Vagina (tissue), 2 donors: ENCODE measurements at regions not wholly inside any gene's neighbourhood (a gene's known extent, or its start where the extent isn't known, plus 50 kb on each side); places are given as distances from the start of the nearest gene placed in this dataset.
"Not testable (repeated sequence)": the region's sequence is repeated elsewhere in the genome, so short reads cannot be mapped to it uniquely, and the experiment has no call there.

Source experiments
- DNase-seq, 2 donors: peaks; one replicate each; pipeline ENCODE4 v3.0.0-alpha.2; 2017; ENCODE audit errors: extremely low spot score in 2 of 2
- H3K27ac ChIP-seq: fragments of 200-600 bp; sonication (generic); one replicate; pipeline ENCODE4 v1.5.1; 2019
- H3K27me3 ChIP-seq: fragments of 200-600 bp; sonication (generic); one replicate; pipeline ENCODE4 v1.5.1; 2019
- H3K36me3 ChIP-seq, 2 donors: fragments of 200-600 bp; sonication (generic); one replicate each; pipeline ENCODE4 v1.5.1; 2017 to 2019
- H3K4me1 ChIP-seq: fragments of 200-600 bp; sonication (generic); one replicate; pipeline ENCODE4 v1.5.1; 2019
- H3K4me3 ChIP-seq, 2 donors: fragments of 200-600 bp; sonication (generic); 1 replicate in 1 of 2; 2 replicates in 1 of 2; pipeline ENCODE4 v1.5.1; 2016 to 2019
- H3K9me3 ChIP-seq: fragments of 200-600 bp; sonication (generic); one replicate; pipeline ENCODE4 v1.5.1; 2019
- CTCF ChIP-seq, 3 experiments: fragments of 450-650 bp in 2 of 3; fragments of 200-600 bp in 1 of 3; sonication (generic) in 1 of 3; IDR thresholded peaks; one replicate each; pipeline ENCODE4 v1.5.1; 2017 to 2019; ENCODE audit warnings: antibody characterized with exemption in 3 of 3, mild to moderate bottlenecking in 2 of 3, moderate library complexity in 2 of 3
- POLR2A ChIP-seq, 2 donors: fragments of 450-650 bp; IDR thresholded peaks; one replicate each; pipeline ENCODE4 v1.6.1; 2017; ENCODE audit warnings: antibody characterized with exemption in 2 of 2, mild to moderate bottlenecking in 2 of 2, moderate library complexity in 2 of 2
- POLR2AphosphoS5 ChIP-seq, 2 donors: sonication (generic); formaldehyde crosslinking; IDR thresholded peaks; one replicate each; pipeline ENCODE4 v1.9.0; 2017; ENCODE audit warnings: antibody characterized with exemption in 2 of 2, mild to moderate bottlenecking in 2 of 2, low read depth in 1 of 2; ENCODE audit not compliant: insufficient read depth in 1 of 2
- intact Hi-C: fragments of 100-400 bp; cut with DNase I; formaldehyde crosslinking; loops from one replicate; pipeline ENCODE4 v1.15.1; 2023

GRCh38 chr10:14421941-14422340, 91.2 kb upstream of the FRMD4A start:
- no peak for TF ChIP-seq POLR2A (IDR thresholded peaks at IDR 0.05)
- TF ChIP-seq CTCF (IDR thresholded peaks at IDR 0.05), result no peak
- no peak for TF ChIP-seq POLR2AphosphoS5 (IDR thresholded peaks at IDR 0.05; ENCODE audit: insufficient read depth in 1 of 2, low read depth in 1 of 2)
- Histone ChIP-seq H3K9me3 (no peaks in the 10 kb centered on the region), H3K36me3 (no peaks in the 10 kb centered on the region), H3K27ac (no peak overlapping the region), H3K4me1 (no peaks in the 10 kb centered on the region), H3K27me3 (no peaks in the 10 kb centered on the region), H3K4me3 (no peak overlapping the region)
- DNase-seq, result no peak
- intact Hi-C loops, result no loop called here

- H3K4me3 ChIP-seq, H3K4me1 ChIP-seq, DNase-seq, intact Hi-C loops, H3K27me3 ChIP-seq, H3K36me3 ChIP-seq, H3K27ac ChIP-seq, H3K9me3 ChIP-seq: not testable (repeated sequence)
Observed at GRCh38 chr10:14417336-14417735, 86.6 kb upstream of the FRMD4A start.

DNA sequence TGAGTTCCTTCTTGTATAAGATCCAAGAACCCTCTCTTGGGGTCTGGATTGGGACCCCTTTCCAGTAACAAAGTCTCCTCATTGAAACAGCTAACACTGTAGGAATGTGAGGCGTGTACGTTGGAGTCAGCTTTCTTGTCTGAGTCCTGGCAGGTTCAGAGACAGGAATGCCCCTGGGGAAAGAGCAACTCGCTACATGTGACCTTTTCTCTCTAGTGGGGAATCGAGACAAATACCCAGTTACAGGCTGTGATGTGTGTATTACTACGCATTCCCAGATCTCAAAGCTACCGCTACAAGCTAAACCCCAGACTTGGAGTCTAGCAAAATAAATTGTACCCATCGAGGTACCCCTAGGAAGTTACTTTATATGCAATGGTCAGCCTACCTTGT, 85.6 kb upstream of the FRMD4A start:
- TF ChIP-seq POLR2AphosphoS5 (IDR thresholded peaks at IDR 0.05; ENCODE audit: insufficient read depth in 1 of 2, low read depth in 1 of 2) (no peak), CTCF (IDR thresholded peaks at IDR 0.05) (no peak), POLR2A (IDR thresholded peaks at IDR 0.05) (no peak)
- no peaks in the 10 kb centered on the region for H3K4me1 ChIP-seq
- no peaks in the 10 kb centered on the region for H3K27me3 ChIP-seq
- DNase-seq, result no peak
- intact Hi-C loops, result no loop called here
- H3K27ac ChIP-seq, result no peak overlapping the region
- H3K9me3 ChIP-seq, result no peaks in the 10 kb centered on the region
- no peaks in the 10 kb centered on the region for H3K36me3 ChIP-seq
- no peak overlapping the region for H3K4me3 ChIP-seq

- Histone ChIP-seq H3K4me1 (no peaks in the 10 kb centered on the region), H3K36me3 (no peaks in the 10 kb centered on the region), H3K27me3 (no peaks in the 10 kb centered on the region), H3K9me3 (no peaks in the 10 kb centered on the region), H3K27ac (no peak overlapping the region), H3K4me3 (no peak overlapping the region)
- TF ChIP-seq CTCF (IDR thresholded peaks at IDR 0.05) (no peak), POLR2AphosphoS5 (IDR thresholded peaks at IDR 0.05; ENCODE audit: insufficient read depth in 1 of 2, low read depth in 1 of 2) (no peak), POLR2A (IDR thresholded peaks at IDR 0.05) (no peak)
- no peak for DNase-seq
- intact Hi-C loops, result no loop called here
Observed at GRCh38 chr10:14415676-14416307, 85.1 kb upstream of the FRMD4A start.

DNA sequence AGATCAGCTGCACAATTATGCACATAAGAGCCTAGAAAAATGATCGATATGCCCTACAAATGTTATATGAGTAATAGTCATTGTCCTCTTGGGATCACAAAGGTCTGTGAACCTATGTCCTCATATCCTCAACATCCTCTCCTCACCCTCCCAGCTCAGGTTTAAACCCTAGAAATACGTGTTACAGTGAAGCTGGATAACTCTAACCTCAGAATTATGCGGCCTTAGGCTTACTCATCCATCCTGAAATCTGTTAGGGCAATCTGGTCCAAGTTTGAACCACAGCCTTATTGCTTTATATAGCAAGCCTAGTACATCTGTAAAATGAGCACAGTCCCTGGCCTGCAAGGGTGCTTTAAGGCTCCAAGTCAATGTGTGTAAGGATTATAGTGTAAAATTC, 84.2 kb upstream of the FRMD4A start:
- H3K36me3 ChIP-seq, result no peaks in the 10 kb centered on the region
- no peak overlapping the region for H3K4me3 ChIP-seq
- DNase-seq, result no peak
- TF ChIP-seq POLR2A (IDR thresholded peaks at IDR 0.05) (no peak), CTCF (IDR thresholded peaks at IDR 0.05) (no peak), POLR2AphosphoS5 (IDR thresholded peaks at IDR 0.05; ENCODE audit: insufficient read depth in 1 of 2, low read depth in 1 of 2) (no peak)
- intact Hi-C loops, result no loop called here
- H3K27me3 ChIP-seq, result no peaks in the 10 kb centered on the region
- no peaks in the 10 kb centered on the region for H3K9me3 ChIP-seq
- H3K4me1 ChIP-seq, result no peaks in the 10 kb centered on the region
- no peak overlapping the region for H3K27ac ChIP-seq
